ENCODE measurements at regions not wholly inside any gene's neighbourhood (a gene's known extent, or its start where the extent isn't known, plus 50 kb on each side); places are given as distances from the start of the nearest gene placed in this dataset.

DNA sequence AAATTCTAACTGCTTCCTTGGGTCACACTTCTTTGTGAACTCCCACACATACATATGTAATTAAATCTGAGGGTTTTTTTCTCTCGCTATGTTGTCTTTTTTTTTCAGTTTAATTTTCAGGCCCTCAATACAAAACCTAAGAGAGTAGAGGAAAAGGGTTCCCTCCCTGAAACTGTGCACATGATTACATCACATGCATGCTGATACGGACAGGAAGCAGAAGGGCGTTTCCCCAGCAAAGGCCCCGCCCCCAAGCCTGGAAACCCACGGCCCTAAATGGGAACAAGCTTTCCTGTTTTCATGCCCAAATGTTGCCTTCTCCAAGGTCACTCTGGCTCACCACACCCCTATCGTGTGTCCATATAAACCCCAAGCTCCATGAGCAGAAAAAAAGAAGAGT, 115.4 kb downstream of the TEX36 start:
- Mint-ChIP-seq H3K36me3 (no peaks in the 10 kb centered on the region), H3K4me3 (no peak overlapping the region), H3K9me3 (peaks cover 16% of the 10 kb centered on the region), H3K27ac (no peak overlapping the region), H3K27me3 (ENCODE audit: low read depth) (peaks cover 28% of the 10 kb centered on the region), H3K4me1 (peaks cover 6% of the 10 kb centered on the region)
- TF ChIP-seq, protein P1, sequence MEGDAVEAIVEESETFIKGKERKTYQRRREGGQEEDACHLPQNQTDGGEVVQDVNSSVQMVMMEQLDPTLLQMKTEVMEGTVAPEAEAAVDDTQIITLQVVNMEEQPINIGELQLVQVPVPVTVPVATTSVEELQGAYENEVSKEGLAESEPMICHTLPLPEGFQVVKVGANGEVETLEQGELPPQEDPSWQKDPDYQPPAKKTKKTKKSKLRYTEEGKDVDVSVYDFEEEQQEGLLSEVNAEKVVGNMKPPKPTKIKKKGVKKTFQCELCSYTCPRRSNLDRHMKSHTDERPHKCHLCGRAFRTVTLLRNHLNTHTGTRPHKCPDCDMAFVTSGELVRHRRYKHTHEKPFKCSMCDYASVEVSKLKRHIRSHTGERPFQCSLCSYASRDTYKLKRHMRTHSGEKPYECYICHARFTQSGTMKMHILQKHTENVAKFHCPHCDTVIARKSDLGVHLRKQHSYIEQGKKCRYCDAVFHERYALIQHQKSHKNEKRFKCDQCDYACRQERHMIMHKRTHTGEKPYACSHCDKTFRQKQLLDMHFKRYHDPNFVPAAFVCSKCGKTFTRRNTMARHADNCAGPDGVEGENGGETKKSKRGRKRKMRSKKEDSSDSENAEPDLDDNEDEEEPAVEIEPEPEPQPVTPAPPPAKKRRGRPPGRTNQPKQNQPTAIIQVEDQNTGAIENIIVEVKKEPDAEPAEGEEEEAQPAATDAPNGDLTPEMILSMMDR (IDR thresholded peaks at IDR 0.05; ENCODE audit: unreplicated experiment) = no peak
- DNase-seq (ENCODE audit: low spot score in 2 of 2, unreplicated experiment in 2 of 2) = no peak

DNA sequence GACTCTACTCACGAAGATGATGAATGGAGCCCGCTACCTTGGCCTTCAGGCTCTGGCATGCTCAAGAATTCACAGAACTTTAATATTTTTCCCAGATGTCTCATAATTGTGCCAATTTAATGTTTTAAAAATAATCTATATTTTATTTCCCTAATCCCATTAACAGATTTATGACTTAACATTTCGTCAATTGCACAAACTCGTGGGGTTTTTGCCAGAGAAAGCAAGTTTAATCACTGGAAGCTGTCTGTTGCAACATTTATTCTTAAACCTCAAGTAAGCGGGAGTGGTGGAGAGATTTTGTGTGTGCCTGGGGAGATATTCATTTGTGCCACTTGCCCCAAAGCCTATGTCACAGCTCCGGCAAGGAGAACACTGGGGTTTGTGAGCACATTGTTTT, 117.9 kb downstream of the TEX36 start:
- Mint-ChIP-seq H3K36me3 (no peaks in the 10 kb centered on the region), H3K9me3 (peaks cover 24% of the 10 kb centered on the region), H3K4me3 (no peak overlapping the region), H3K27me3 (ENCODE audit: low read depth) (peaks cover 33% of the 10 kb centered on the region), H3K27ac (no peak overlapping the region), H3K4me1 (peaks cover 6% of the 10 kb centered on the region)
- DNase-seq (ENCODE audit: low spot score in 2 of 2, unreplicated experiment in 2 of 2) = no peak
- TF ChIP-seq, protein P1 (IDR thresholded peaks at IDR 0.05; ENCODE audit: unreplicated experiment) = no peak

DNA sequence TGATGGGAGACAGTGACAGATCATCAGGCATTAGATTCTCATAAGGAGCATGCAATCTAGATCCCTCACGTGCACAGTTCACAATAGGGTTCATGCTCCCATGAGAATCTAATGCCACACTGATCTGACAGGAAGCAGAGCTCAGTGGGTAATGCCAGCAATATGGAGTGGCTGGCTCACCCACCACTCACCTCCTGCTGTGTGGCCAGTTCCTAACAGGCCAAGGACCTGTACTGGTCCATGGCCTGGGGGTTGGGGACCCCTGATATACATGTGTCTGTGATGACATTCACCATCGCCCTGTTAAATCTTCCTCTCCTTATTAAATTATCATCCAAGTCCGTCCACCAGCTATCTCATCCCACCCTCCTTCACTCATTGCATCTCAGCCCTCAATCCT, 118.4 kb downstream of the TEX36 start:
- Mint-ChIP-seq H3K27me3 (ENCODE audit: low read depth) (peaks cover 34% of the 10 kb centered on the region), H3K9me3 (peaks cover 25% of the 10 kb centered on the region), H3K27ac (no peak overlapping the region), H3K4me3 (no peak overlapping the region), H3K36me3 (no peaks in the 10 kb centered on the region), H3K4me1 (peaks cover 6% of the 10 kb centered on the region)
- DNase-seq (ENCODE audit: low spot score in 2 of 2, unreplicated experiment in 2 of 2) = no peak
- TF ChIP-seq, protein P1 (IDR thresholded peaks at IDR 0.05; ENCODE audit: unreplicated experiment) = no peak

DNA sequence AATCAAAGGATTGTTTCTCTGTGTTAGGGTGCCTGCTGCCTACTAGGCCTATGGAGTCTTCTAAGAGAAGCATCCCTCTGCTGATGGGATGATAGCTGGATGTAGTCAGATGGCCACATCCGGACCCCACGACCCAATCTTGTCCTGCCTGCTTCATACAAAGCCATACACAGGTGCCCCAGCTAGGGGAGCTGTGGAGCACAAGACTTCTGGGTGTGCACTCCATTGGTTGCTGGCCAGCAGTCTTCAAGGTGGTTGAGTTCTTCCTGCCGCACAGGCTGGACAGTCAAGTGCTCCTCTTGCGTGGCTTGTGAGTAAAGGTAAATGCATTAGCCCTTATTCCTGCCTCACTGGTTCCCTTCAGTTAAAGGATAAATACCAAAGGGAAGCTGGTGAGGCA, 120.2 kb downstream of the TEX36 start:
- H3K4me3 Mint-ChIP-seq = no peak overlapping the region
- H3K4me1 Mint-ChIP-seq = peaks cover 11% of the 10 kb centered on the region
- no peak for DNase-seq (ENCODE audit: low spot score in 2 of 2, unreplicated experiment in 2 of 2)
- no peaks in the 10 kb centered on the region for H3K36me3 Mint-ChIP-seq
- H3K27ac Mint-ChIP-seq = no peak overlapping the region
- peaks cover 27% of the 10 kb centered on the region for H3K9me3 Mint-ChIP-seq
- TF ChIP-seq, protein P1 (IDR thresholded peaks at IDR 0.05; ENCODE audit: unreplicated experiment) = peak; percentile 30
- peaks cover 40% of the 10 kb centered on the region for H3K27me3 Mint-ChIP-seq (ENCODE audit: low read depth)

DNA sequence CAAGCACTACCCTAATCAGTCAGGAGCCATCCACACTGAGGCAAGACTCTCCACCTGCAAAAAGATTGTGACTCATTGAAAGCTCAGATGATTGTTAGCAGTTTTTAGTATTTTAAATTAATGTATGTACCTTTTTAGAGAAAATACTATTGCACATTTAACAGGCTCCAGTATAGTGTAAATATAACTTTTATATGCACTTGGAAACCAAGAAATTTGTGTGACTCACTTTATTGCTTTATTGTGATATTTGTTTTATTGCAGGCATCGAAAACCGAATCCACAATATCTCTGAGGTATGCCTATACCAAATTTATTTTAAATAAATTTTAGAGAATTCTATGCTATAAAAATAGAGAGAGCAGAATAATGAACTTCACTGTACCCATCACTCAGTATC, 122.0 kb downstream of the TEX36 start:
- H3K27me3 Mint-ChIP-seq (ENCODE audit: low read depth) = peaks cover 30% of the 10 kb centered on the region
- H3K4me1 Mint-ChIP-seq = peaks cover 26% of the 10 kb centered on the region
- peaks cover 17% of the 10 kb centered on the region for H3K9me3 Mint-ChIP-seq
- no peak overlapping the region for H3K4me3 Mint-ChIP-seq
- no peak overlapping the region for H3K27ac Mint-ChIP-seq
- no peak for DNase-seq (ENCODE audit: low spot score in 2 of 2, unreplicated experiment in 2 of 2)
- no peaks in the 10 kb centered on the region for H3K36me3 Mint-ChIP-seq
- TF ChIP-seq, protein P1 (IDR thresholded peaks at IDR 0.05; ENCODE audit: unreplicated experiment) = no peak

DNA sequence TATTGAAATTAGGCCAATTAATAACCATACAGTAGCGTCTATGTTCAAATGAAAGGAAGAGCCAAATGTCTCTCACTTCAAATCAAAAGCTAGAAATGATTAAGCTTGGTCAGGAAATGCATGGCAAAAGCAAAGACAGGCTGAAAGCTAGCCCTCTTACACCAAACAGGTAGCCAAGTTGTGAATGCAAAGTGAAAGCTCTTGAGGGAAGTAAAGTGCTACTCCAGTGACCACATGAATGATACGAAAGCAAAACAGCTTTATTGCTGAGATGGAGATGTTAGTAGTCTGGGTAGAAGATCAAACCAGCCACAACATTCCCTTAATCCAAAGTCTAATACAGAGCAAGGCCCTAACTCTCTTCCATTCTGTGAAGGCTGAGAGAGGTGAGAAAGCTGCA, 123.8 kb downstream of the TEX36 start:
- peaks cover 46% of the 10 kb centered on the region for H3K27me3 Mint-ChIP-seq (ENCODE audit: low read depth)
- peaks cover 13% of the 10 kb centered on the region for H3K9me3 Mint-ChIP-seq
- no peak overlapping the region for H3K4me3 Mint-ChIP-seq
- H3K36me3 Mint-ChIP-seq = no peaks in the 10 kb centered on the region
- no peak for DNase-seq (ENCODE audit: low spot score in 2 of 2, unreplicated experiment in 2 of 2)
- H3K27ac Mint-ChIP-seq = no peak overlapping the region
- TF ChIP-seq, protein P1 (IDR thresholded peaks at IDR 0.05; ENCODE audit: unreplicated experiment) = no peak
- H3K4me1 Mint-ChIP-seq = peaks cover 22% of the 10 kb centered on the region

Data from mesothelial cell of epicardium (in vitro differentiated cells).